H7 (cell line): ENCODE measurements at regions not wholly inside any gene's neighbourhood (a gene's known extent, or its start where the extent isn't known, plus 50 kb on each side); places are given as distances from the start of the nearest gene placed in this dataset.
"Not testable (repeated sequence)": the region's sequence is repeated elsewhere in the genome, so short reads cannot be mapped to it uniquely, and the experiment has no call there.

Experiments used
- DNase-seq: peaks from one replicate; pipeline ENCODE4 v3.0.0; 2012
- H3K27me3 ChIP-seq: 2 replicates; pipeline ENCODE4 v1.6.0; 2011; ENCODE audit warnings: mild to moderate bottlenecking, low read length; ENCODE audit not compliant: control insufficient read depth, insufficient read depth
- H3K36me3 ChIP-seq: replicated peaks from 2 replicates; pipeline ENCODE4 v1.5.1; 2011; ENCODE audit warnings: low read length; ENCODE audit not compliant: control insufficient read depth, insufficient read depth
- H3K4me3 ChIP-seq: 2 replicates; pipeline ENCODE4 v1.5.1; 2011; ENCODE audit warnings: low read depth, mild to moderate bottlenecking, control low read depth, low read length, moderate library complexity; ENCODE audit not compliant: insufficient read depth

DNA sequence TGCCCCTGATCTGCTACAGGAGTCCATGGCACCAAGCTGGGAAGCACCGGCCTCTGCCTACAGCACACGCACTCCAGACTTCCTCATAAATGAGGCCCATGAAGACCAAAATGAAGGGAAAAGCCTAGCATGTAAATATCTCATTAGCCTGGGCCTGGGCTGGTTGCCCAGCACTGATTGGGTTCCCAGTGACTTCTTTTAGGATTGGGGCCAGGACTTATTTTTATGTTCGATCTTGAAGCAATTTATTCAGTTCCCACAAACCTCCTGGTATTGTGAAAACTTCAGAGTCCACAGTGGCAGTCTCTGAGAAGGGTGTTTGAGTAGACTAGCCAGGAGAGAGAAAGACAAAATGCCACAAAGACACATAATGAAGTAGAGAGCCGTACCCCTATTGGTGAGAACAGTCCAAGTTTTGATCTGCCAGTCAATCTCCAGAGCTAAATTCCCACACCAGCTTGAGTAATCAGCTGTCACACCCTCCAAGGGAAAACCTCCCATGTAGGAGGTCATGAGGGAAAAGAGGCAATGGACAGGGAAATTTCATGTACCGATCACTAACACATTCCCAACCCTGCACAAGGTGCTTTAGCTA, 78.2 kb downstream of the PHLDA1 start:
- Histone ChIP-seq H3K36me3 (no peaks in the 10 kb centered on the region), H3K4me3 (no peak overlapping the region), H3K27me3 (no peaks in the 10 kb centered on the region)
- DNase-seq, result no peak

DNA sequence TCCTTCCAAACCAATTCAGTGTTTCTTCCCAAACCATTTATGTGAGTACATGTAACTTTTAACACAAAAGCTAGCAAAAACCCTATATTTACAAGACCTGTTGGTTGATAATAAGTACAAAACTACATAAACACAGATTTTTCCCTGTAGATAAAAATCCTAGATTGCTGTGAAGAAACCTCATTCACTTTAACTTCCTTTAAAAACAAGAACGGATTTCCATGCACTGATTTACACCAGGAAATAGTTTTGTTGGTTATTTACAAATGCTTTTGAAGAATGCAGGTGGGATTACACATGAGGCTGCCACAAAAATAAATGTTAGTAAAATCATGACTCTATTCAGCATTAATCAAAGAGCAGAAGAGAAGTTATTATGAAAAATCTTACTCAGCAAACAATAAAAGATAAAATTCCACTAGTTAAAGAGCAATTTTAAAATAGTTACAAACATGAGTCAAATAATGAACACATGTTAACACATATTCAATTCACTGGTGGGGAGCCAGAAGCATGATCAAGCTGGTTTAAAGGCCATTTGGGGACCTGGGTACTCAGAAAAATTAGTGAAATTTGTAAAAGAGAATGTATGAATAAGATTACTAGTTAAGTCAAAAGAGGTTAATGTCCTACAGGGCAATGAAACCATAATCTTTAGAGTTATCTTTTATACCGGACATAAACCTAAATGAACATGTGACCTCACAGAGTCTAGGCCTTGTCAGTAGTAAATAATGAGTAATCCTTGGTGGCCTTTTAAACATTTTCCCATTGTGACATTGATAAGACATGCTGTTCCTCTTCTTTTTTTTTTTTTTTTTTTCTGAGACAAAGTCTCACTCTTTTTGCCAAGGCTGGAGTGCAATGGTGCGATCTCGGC, 79.9 kb downstream of the PHLDA1 start:
- no peak for DNase-seq
- Histone ChIP-seq H3K4me3 (no peak overlapping the region), H3K27me3 (no peaks in the 10 kb centered on the region), H3K36me3 (no peaks in the 10 kb centered on the region)

DNA sequence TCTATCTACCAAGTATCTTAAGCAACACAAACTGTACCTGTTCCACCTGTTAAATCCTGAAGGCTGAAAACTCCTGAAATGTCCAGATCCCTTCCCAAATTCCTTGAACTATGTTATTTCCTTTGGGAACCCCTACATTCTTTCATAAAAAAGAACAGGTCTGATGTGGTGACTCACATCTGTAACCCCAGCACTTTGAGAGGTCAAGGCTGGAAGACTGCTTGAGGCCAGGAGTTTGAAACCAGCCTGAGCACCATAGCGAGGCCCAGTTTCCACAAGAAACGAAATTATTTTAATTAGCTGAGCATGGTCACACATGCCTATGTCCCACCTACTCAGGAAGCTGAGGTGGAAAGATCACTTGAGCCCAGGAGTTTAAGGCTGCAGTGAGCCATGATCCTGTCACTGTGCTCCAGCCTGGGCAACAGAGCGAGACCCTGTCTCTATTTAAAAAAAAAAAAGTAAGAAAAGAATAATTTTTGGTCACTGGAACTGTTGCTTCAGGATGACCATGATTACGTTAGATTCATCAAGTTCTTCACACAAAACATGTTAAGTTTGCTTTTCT, 84.3 kb downstream of the PHLDA1 start:
- no peaks in the 10 kb centered on the region for H3K36me3 ChIP-seq
- no peaks in the 10 kb centered on the region for H3K27me3 ChIP-seq

DNA sequence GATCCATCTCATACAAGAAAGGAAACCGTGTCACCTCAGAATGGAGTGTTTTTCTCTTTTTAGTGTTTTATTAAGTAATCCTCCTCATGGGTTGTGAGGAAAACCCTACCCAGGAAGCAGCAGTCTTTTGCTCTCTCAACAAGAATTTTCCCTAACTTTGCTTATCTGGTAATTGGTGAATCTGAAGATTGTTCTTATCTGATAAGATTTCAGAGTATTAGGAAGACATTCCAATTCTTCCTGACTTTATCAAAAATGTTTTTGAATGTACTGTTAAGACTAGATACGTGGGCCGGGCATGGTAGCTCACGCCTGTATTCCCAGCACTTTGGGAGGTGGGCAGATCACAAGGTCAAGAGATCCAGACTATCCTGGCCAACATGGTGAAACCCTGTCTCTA, 86.0 kb downstream of the PHLDA1 start:
- Histone ChIP-seq H3K36me3 (no peaks in the 10 kb centered on the region), H3K27me3 (no peaks in the 10 kb centered on the region), H3K4me3 (no peak overlapping the region)
- no peak for DNase-seq

More for the DNA sequence above, 84.3 kb downstream of the PHLDA1 start:
- no peak for DNase-seq
- H3K4me3 ChIP-seq, result no peak overlapping the region

DNA sequence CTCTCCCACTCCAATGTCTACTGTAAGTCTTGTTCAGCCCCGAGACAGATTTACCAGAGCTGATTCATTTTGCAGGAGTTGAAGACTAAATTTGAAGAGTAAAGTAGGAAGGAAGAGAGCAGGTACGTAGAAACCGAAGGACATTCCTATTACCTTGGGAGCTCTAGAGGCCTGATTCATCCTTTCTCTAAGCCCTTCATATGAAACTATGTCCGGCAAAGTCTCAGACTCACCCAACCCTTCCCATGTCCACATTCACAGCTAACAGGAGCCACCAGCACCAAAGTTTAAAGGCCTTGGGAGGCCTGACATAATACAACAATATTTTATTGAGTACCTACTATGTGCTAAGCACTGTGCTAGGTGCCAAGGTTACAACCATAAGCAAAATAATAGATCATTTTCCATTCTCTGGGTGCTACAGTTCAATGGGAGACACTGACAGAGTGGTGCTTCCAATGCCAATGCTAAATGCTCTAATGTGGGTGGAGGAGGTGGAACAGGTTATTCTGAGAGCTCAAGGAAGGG, 86.6 kb downstream of the PHLDA1 start:
- H3K27me3 ChIP-seq, result no peaks in the 10 kb centered on the region

DNA sequence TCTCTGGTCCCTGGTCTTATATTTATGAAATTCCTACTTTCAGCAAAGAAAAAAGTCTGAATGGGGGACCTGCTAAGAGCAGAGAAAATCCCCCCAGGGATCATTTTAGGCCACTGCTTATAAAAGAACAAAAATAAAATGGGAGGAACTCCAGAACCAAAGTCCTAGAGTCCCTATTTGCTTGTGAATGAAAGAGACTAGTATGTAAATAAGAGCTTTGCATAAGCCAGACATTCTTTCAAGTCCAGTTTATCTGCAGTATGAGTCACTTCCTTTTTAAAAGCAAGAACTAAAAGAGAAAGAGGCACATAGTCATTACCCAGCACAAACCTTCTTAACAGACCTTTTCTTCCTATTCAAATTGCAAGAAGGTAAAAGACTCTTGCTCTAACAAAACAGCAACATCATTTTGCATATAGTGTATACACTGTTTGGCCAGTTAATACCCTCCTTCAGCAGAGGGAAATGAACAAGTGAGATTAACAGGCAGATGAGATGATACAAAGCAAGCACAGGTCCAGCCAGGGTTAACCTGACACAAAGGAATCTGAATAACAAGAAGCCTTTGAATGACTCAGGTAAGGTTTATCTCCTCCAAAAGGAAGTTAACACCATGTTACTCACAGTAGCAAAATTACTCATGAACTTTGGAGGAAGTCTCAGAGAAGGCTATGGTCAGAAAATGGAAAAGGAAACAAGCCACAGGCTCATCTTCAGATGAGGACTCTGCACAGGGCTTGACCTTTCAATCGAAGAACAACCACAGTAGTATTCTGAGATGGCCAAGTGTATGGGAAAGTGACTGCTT, 87.3 kb downstream of the PHLDA1 start:
- Histone ChIP-seq H3K4me3 (no peak overlapping the region), H3K36me3 (no peaks in the 10 kb centered on the region), H3K27me3 (no peaks in the 10 kb centered on the region)
- DNase-seq, result peak; percentile 44

More for the DNA sequence above, 86.6 kb downstream of the PHLDA1 start:
- H3K4me3 ChIP-seq, result no peak overlapping the region
- no peaks in the 10 kb centered on the region for H3K36me3 ChIP-seq
- DNase-seq, result no peak

DNA sequence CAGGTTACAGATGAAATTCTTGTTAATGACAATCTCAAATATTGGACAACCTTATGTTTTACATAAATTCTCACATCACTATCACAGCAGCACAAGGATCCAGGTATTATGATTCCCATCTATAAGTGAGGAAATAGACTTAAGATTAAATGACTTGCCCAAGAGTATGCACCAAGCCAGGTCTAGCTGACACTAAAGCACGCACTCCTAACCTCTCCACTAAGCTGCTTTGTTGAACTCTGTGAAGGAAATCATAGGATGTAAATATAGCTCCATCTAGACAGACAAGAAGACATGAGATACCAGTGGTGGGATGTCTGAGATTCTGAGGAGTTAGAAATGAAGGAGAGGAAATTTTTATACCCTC, 87.9 kb downstream of the PHLDA1 start:
- no peaks in the 10 kb centered on the region for H3K36me3 ChIP-seq
- no peaks in the 10 kb centered on the region for H3K27me3 ChIP-seq
- DNase-seq, result no peak
- H3K4me3 ChIP-seq, result no peak overlapping the region

DNA sequence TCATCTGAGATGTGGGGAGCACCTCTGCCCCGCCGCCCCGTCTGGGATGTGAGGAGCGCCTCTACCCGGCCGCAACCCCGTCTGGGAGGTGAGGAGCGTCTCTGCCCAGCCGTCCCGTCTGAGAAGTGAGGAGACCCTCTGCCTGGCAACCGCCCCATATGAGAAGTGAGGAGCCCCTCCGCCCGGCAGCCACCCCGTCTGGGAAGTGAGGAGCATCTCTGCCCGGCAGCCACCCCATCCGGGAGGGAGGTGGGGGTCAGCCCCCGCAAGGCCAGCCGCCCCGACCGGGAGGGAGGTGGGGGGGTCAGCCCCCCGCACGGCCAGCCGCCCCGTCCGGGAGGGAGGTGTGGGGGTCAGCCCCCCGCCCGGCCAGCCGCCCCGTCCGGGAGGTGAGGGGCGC, 89.9 kb downstream of the PHLDA1 start:
- not testable (repeated sequence) for H3K27me3 ChIP-seq, H3K36me3 ChIP-seq, DNase-seq, H3K4me3 ChIP-seq

DNA sequence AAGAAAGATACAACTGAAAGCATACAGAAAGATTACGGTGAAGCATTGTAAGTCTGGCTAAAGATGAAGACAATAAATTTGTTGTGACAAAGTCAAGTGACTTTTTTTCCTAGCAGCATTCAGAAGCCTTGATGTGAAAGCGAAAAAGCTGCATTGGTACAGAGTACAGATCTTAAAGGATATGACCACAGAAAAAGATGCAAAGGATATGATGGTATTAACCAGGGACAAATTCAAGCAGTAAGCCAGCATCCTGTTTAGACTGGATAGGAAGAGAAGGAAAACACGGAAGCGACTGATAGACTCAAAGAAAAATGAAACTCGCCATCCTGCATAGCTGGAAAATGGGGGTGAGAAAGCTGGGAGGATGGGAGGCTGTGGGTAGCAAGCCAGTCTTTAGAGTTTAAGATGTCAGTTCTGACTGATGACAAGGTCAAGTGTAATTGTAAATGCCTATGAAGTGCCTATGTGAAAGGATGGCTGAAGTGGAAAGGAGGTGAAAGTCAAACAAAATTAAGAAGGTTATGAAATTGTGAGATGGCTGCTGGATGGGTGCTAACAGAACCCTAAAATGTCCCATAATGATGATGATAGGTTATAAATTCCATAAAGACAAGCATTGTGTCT, 92.4 kb downstream of the PHLDA1 start:
- no peak for DNase-seq
- H3K4me3 ChIP-seq, result no peak overlapping the region
- H3K36me3 ChIP-seq, result no peaks in the 10 kb centered on the region
- no peaks in the 10 kb centered on the region for H3K27me3 ChIP-seq

DNA sequence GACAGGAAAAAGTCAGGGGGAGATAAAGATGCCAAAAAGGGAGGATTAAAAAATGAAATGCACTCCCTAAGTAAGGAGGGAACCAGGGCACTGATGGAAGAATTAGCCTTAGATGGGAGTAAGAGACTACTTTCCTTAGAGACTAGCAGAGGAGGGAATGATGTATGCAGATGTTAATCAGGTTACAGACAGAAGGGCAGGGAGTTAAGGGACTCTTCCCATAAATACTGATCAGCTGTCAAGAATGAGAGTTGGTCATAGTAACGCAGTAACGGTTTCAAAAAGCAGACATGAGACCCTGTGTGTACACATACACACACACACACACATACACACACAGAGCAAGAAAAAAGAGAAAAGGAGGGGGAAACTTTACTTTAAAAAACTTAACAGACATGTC, 93.4 kb downstream of the PHLDA1 start:
- Histone ChIP-seq H3K36me3 (no peaks in the 10 kb centered on the region), H3K4me3 (no peak overlapping the region), H3K27me3 (no peaks in the 10 kb centered on the region)
- no peak for DNase-seq

DNA sequence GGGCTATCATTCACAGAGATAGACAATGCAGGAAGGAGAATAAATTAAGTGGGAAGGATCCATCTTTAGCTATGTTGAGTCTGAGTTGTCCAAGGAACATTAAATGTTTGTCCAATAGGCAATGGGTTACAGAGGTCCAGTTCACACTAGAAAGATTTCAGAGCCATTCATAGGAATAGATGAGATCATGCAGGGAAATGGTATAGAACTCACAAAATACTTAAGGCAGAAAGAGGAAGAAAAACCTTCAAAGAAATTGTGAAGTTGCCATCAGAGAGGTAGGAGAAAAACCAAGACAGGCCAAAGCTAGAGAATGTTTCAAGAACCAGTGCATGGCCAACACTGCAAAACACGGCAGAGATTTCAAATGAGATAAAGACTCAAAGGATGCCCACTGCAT, 94.1 kb downstream of the PHLDA1 start:
- H3K4me3 ChIP-seq, result no peak overlapping the region
- no peak for DNase-seq
- H3K27me3 ChIP-seq, result no peaks in the 10 kb centered on the region
- no peaks in the 10 kb centered on the region for H3K36me3 ChIP-seq

DNA sequence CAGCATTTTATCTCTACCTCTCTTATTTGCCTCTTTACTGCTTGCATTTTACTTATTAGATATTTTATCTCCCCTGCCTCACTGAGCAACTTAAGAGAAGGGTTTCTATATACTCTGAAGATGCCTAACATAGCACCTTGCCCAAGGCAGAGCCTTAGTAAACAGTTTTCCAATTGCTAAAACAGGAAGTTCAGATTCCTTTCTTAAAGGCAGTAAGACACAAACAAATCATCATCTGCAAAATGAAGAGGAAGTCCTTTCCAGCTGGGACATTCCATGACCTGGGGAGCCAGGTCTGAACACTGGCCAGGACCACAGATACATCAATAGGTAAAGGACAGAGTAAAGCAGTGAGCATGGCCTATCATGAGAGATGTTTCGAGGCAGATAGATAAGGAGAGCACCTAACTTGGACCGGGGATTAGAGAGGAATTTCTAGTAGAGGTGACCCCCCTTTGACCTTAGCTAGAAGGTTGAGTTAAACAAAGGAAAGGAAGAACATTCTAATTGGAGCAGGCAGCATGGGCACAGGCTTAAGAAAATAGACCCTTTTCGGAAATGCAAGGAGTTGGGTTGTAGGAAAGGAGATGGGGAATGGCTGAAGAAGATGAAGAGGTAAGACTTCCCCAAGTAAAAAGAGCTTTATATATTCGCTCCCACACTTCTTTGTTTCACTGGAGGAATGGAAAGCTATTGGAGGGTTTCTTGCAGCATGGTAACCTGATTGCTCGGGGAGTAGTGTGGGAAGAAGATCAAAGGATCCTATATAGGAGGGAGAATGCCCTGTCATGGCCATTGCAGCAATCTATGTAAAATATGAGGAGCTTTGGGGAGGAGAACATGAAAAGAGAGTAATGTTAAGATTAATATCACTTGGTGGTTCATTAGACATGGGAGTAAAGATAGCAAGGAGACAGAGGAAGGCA, 94.8 kb downstream of the PHLDA1 start:
- H3K27me3 ChIP-seq, result no peaks in the 10 kb centered on the region
- DNase-seq, result no peak
- no peak overlapping the region for H3K4me3 ChIP-seq
- H3K36me3 ChIP-seq, result no peaks in the 10 kb centered on the region

DNA sequence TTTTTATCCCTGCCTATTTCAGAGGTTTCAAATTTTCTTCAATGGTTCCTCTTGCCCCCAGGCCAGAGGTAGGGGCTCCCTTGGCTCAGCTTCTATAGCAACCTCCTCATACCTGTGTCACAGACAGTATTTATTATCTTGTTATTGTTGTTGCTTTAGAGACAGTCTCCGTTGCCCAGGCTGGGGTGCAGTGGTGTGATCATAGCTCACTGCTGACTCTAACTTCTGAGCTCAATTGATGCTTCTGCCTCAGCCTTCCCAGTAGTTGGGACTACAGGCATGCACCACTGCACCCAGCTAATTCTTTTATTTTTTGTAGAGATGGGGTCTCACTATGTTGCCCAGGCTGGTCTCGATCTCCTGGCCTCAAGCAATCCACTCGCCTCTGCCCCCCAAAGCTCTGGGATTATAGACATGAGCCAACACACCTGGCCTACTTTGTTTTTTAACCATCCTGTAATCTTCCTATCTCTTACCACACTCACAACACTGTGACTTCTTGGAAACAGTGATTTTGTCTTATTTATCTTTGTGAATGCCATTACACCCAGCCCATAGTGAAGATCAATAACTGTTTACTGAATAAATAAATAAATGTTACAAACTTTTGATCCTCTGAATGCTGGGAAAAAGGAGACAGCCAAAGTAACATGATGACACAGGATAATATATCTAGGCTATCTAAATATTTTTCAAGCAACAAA, 95.9 kb downstream of the PHLDA1 start:
- Histone ChIP-seq H3K36me3 (no peaks in the 10 kb centered on the region), H3K4me3 (no peak overlapping the region), H3K27me3 (no peaks in the 10 kb centered on the region)
- DNase-seq, result no peak
